ENCODE measurements at regions not wholly inside any gene's neighbourhood (a gene's known extent, or its start where the extent isn't known, plus 50 kb on each side); places are given as distances from the start of the nearest gene placed in this dataset.

- TF ChIP-seq CTCF (IDR thresholded peaks at IDR 0.05 in 4 of 5, conservative IDR thresholded peaks at IDR 0.05 in 1 of 5): no peak
- TF ChIP-seq POLR2A (IDR thresholded peaks at IDR 0.05): no peak
Measured at GRCh38 chr12:88816201-88816600, 235.9 kb upstream of the KITLG start.
